ENCODE measurements at regions not wholly inside any gene's neighbourhood (a gene's known extent, or its start where the extent isn't known, plus 50 kb on each side); places are given as distances from the start of the nearest gene placed in this dataset.

- TF ChIP-seq CTCF (conservative IDR thresholded peaks at IDR 0.05; ENCODE audit: low read length), result no peak
- no peak for TF ChIP-seq EZH2phosphoT487 (IDR thresholded peaks at IDR 0.05; ENCODE audit: borderline replicate concordance)
Measured at GRCh38 chr1:208962867-208963266, 620.6 kb upstream of the CAMK1G start.

All from Loucy (cell line).